ENCODE measurements at regions not wholly inside any gene's neighbourhood (a gene's known extent, or its start where the extent isn't known, plus 50 kb on each side); places are given as distances from the start of the nearest gene placed in this dataset.
"Not testable (repeated sequence)": the region's sequence is repeated elsewhere in the genome, so short reads cannot be mapped to it uniquely, and the experiment has no call there.

DNA sequence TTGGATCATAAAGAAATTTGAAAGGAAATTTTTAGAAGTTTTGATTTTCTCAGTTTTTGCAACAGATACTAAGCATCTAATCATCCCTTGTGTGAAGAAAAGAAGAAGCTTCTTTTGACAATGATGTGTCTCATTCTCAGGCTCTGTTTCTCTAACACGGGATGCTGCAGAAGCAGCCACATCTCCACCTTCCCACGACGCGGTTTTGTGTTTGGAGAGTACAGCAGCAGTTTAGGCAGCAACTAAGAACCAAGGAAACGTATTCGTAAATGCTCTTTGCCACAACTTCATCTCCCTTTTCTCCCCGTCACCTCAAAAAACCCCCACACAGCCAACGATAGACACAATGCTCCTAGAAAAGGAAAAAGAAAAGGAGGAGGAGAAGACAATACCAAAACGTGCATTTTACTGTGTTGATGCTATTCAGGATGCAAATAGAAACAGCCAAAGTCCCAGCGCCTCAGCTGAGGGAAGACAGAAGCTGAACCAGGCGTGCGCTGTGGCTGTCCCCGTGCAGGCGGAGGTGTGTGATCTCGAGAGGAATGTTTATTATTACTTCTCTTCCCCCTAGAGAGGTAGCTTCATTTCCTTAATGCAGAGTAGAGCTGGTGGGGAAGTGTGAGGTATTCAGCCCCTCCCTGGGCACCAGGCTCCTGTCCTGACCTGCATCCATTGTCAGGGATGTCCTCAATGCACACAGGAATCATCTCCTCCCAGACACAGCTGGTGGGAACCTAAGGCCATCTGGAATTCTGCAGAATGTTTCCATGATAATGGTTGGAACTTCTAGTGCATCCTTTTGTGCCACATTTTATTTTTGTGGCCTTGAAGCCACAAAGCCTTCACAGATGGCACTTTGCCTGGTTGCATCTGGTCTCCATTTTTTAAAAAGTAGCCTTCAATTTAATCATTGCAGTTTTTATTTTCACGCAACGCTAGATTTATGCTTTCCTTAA, 174.6 kb upstream of the KLF6 start:
- peaks cover 12 to 33% of the 10 kb centered on the region in 2 donors for H3K4me1 ChIP-seq (ENCODE audit: control insufficient read depth in 2 of 2, insufficient read depth in 2 of 2, low read length in 2 of 2)
- H3K9me3 ChIP-seq (ENCODE audit: control insufficient read depth in 2 of 3, low read length in 3 of 3): no peaks in the 10 kb centered on the region
- CTCF ChIA-PET: interaction anchor here (1.5 kb wide), 1 partner anchor 23 kb away, joined by 3 read pairs; no protein-coding TSS in a partner anchor
- H3K27ac ChIP-seq (ENCODE audit: low read depth, low read length): no peak overlapping the region
- no peaks in the 10 kb centered on the region for H3K36me3 ChIP-seq (ENCODE audit: control insufficient read depth in 2 of 3, insufficient read depth in 3 of 3, low read length in 3 of 3)
- H3K27me3 ChIP-seq (ENCODE audit: control insufficient read depth in 2 of 2, insufficient read depth in 2 of 2, low read length in 2 of 2): no peaks in the 10 kb centered on the region
- intact Hi-C loops (cut with micrococcal nuclease): no loop called here
- Mint-ChIP-seq H3K27ac (peak overlapping the region in 4 of 9 donors; percentile 4 to 48 (median 32)), H3K27me3 (no peaks in the 10 kb centered on the region), H3K36me3 (peaks cover 0 to 4% (median 0%) of the 10 kb centered on the region in 5 donors), H3K9me3 (peaks cover 0 to 2% (median 0%) of the 10 kb centered on the region in 11 donors), H3K4me3 (peak overlapping the region in 4 of 10 donors; percentile 2 to 59 (median 28)), H3K4me1 (peaks cover 12 to 41% (median 18%) of the 10 kb centered on the region in 7 donors)
- POLR2A ChIA-PET: interaction anchor here (0.6 to 2.2 kb wide), 8 partner anchors 10 to 425 kb away, joined by 3 to 25 read pairs (median 6); partner anchors contain the start of gene KLF6
- H3K4me3 ChIP-seq (ENCODE audit: low read length): no peak overlapping the region
- ATAC-seq (no peak), DNase-seq (no peak)

DNA sequence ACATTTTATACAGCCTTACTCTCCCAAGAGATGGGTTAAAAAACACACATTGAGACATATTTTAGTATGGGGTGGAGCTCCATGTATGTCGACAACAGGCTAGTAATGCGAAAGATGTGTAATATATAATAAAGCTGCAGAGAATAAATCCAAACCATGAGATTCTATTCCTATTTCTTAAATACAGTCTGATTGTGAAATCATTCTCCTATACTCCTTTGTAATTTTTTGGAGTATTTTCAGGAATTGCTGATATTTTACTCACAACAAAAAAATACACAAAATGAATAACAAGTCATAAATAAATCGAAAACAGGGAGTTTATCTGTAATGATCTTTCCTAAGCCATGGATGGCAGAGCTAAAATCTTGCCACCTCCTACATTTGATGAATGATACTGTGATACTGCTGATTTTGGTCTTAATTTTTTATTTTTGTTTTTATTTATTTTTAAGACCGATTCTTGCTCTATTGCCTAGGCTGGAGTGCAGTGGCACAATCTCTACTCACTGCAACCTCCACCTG, 173.5 kb upstream of the KLF6 start:
- Mint-ChIP-seq H3K36me3 (peaks cover 0 to 6% (median 0%) of the 10 kb centered on the region in 5 donors), H3K27me3 (no peaks in the 10 kb centered on the region), H3K4me1 (peaks cover 12 to 35% (median 18%) of the 10 kb centered on the region in 7 donors), H3K4me3 (no peak overlapping the region), H3K27ac (no peak overlapping the region), H3K9me3 (peaks cover 0 to 7% (median 0%) of the 10 kb centered on the region in 11 donors)
- Histone ChIP-seq H3K27me3 (ENCODE audit: control insufficient read depth in 2 of 2, insufficient read depth in 2 of 2, low read length in 2 of 2) (no peaks in the 10 kb centered on the region), H3K9me3 (ENCODE audit: control insufficient read depth in 2 of 3, low read length in 3 of 3) (no peaks in the 10 kb centered on the region), H3K4me3 (ENCODE audit: low read length) (no peak overlapping the region), H3K36me3 (ENCODE audit: control insufficient read depth in 2 of 3, insufficient read depth in 3 of 3, low read length in 3 of 3) (no peaks in the 10 kb centered on the region), H3K4me1 (ENCODE audit: control insufficient read depth in 2 of 2, insufficient read depth in 2 of 2, low read length in 2 of 2) (peaks cover 12 to 33% of the 10 kb centered on the region in 2 donors), H3K27ac (ENCODE audit: low read depth, low read length) (no peak overlapping the region)
- CTCF ChIA-PET: interaction anchor here (0.5 kb wide), 1 partner anchor 122 kb away, joined by 3 read pairs; no protein-coding TSS in a partner anchor
- intact Hi-C loops (cut with micrococcal nuclease): no loop called here
- ATAC-seq (no peak), DNase-seq (no peak)
- POLR2A ChIA-PET: interaction anchor here (1.0 kb wide), 2 partner anchors 11 to 197 kb away, joined by 3 read pairs; no protein-coding TSS in a partner anchor

DNA sequence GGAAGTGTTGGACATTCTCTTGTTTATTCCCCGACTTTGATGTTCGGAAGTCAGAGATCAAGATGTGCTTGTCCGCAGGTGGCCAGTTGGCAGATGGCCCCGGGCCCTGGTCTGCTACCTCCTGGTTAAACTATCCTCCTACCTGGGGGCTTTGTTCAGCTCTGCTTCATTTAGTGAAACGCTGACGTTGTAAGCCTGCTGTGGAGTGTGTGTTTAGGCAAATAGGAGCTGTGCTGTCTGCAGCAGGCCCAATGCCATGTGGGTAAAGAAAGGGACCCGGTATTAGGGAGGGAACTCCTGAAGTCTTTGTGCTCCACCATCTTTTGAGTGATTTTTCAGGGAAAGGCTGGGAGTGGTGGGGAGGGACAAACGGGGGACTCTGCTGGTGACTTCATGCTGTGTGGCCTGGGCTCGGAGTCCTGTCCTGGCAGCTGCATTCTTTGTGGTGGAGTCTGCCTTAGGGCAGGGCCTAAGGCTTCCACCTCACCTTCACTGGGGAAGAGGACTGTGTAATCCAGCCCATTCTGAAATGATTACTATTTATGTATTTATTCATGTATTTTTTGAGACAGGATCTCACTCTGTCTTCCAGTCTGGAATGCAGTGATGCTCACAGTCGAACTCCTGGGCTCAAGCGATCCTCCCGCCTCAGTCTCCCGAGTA, 171.1 kb upstream of the KLF6 start:
- intact Hi-C loops (cut with micrococcal nuclease): no loop called here
- H3K27ac ChIP-seq (ENCODE audit: low read depth, low read length): no peak overlapping the region
- Mint-ChIP-seq H3K9me3 (peaks cover 0 to 7% (median 0%) of the 10 kb centered on the region in 11 donors), H3K4me1 (peaks cover 6 to 22% (median 12%) of the 10 kb centered on the region in 7 donors), H3K36me3 (peaks cover 0 to 8% (median 0%) of the 10 kb centered on the region in 5 donors), H3K27ac (peak overlapping the region in 1 of 9 donors; percentile 15), H3K4me3 (no peak overlapping the region), H3K27me3 (no peaks in the 10 kb centered on the region)
- no peaks in the 10 kb centered on the region for H3K27me3 ChIP-seq (ENCODE audit: control insufficient read depth in 2 of 2, insufficient read depth in 2 of 2, low read length in 2 of 2)
- no peak overlapping the region for H3K4me3 ChIP-seq (ENCODE audit: low read length)
- ATAC-seq (no peak), DNase-seq (no peak)
- ChIA-PET POLR2A (interaction anchor here (1.1 to 4.0 kb wide), 2 partner anchors 171 to 172 kb away, joined by 4 to 11 read pairs; partner anchors contain the start of gene KLF6), CTCF (interaction anchor here (0.5 kb wide), 1 partner anchor 626 kb away, joined by 4 read pairs; no protein-coding TSS in a partner anchor)
- H3K9me3 ChIP-seq (ENCODE audit: control insufficient read depth in 2 of 3, low read length in 3 of 3): no peaks in the 10 kb centered on the region
- H3K36me3 ChIP-seq (ENCODE audit: control insufficient read depth in 2 of 3, insufficient read depth in 3 of 3, low read length in 3 of 3): no peaks in the 10 kb centered on the region
- H3K4me1 ChIP-seq (ENCODE audit: control insufficient read depth in 2 of 2, insufficient read depth in 2 of 2, low read length in 2 of 2): peaks cover 9 to 19% of the 10 kb centered on the region in 2 donors

DNA sequence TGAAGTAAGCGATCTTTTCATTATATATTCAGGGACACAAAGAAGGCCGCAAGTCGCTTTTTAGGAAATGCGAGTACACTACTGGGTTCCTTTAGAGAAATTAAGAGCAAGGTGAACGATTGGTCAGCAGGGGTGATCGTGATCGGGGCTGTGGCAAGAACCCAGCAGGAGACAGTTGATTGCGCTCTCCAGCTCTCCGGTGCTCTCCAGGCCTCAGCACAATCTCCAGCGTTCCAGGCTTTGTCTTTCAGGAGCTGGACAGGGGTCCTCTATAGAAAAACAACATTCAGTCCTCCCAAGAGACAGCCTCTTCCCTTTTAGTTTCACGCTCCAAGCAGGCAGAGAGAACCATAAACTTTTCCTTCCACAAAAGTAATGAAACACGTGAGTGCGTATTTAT, 170.5 kb upstream of the KLF6 start:
- ATAC-seq (no peak), DNase-seq (no peak)
- Histone ChIP-seq H3K27me3 (ENCODE audit: control insufficient read depth in 2 of 2, insufficient read depth in 2 of 2, low read length in 2 of 2) (no peaks in the 10 kb centered on the region), H3K27ac (ENCODE audit: low read depth, low read length) (no peak overlapping the region), H3K4me1 (ENCODE audit: control insufficient read depth in 2 of 2, insufficient read depth in 2 of 2, low read length in 2 of 2) (peaks cover 9 to 19% of the 10 kb centered on the region in 2 donors), H3K36me3 (ENCODE audit: control insufficient read depth in 2 of 3, insufficient read depth in 3 of 3, low read length in 3 of 3) (no peaks in the 10 kb centered on the region), H3K9me3 (ENCODE audit: control insufficient read depth in 2 of 3, low read length in 3 of 3) (no peaks in the 10 kb centered on the region), H3K4me3 (ENCODE audit: low read length) (no peak overlapping the region)
- Mint-ChIP-seq H3K27ac (peak overlapping the region in 1 of 9 donors; percentile 15), H3K9me3 (peaks cover 0 to 7% (median 0%) of the 10 kb centered on the region in 11 donors), H3K4me1 (peaks cover 2 to 17% (median 8%) of the 10 kb centered on the region in 7 donors), H3K4me3 (no peak overlapping the region), H3K36me3 (peaks cover 0 to 8% (median 0%) of the 10 kb centered on the region in 5 donors), H3K27me3 (no peaks in the 10 kb centered on the region)
- ChIA-PET CTCF (interaction anchor here (0.9 to 1.5 kb wide), 2 partner anchors 11 to 171 kb away, joined by 3 to 4 read pairs; partner anchors contain the start of gene KLF6), POLR2A (interaction anchor here (1.1 to 4.0 kb wide), 2 partner anchors 170 to 172 kb away, joined by 4 to 11 read pairs; partner anchors contain the start of gene KLF6)
- intact Hi-C loops (cut with micrococcal nuclease): no loop called here

DNA sequence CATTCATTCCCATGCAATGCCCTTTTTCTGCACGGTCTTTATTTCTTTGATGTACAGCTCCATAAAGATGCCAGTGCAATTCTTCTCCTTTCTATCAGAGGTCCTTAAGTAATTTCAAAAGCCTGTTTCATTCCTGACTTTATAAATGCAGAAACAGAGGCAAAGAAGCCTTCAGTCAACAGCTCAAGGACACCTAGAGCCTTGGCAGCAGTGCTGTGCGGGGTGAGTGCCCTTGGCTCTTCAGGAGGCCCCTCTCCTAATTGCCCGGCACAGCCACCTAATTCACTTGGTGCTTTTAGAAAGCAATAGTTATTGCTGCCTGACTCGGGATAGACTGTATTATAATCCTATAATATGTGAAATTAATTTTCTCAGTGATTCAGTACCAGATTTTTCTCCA, 169.6 kb upstream of the KLF6 start:
- Histone ChIP-seq H3K36me3 (ENCODE audit: control insufficient read depth in 2 of 3, insufficient read depth in 3 of 3, low read length in 3 of 3) (no peaks in the 10 kb centered on the region), H3K27ac (ENCODE audit: low read depth, low read length) (no peak overlapping the region), H3K4me3 (ENCODE audit: low read length) (no peak overlapping the region), H3K4me1 (ENCODE audit: control insufficient read depth in 2 of 2, insufficient read depth in 2 of 2, low read length in 2 of 2) (peaks cover 11 to 19% of the 10 kb centered on the region in 2 donors), H3K9me3 (ENCODE audit: control insufficient read depth in 2 of 3, low read length in 3 of 3) (no peaks in the 10 kb centered on the region), H3K27me3 (ENCODE audit: control insufficient read depth in 2 of 2, insufficient read depth in 2 of 2, low read length in 2 of 2) (no peaks in the 10 kb centered on the region)
- no peak for ATAC-seq
- peaks cover 0 to 7% (median 0%) of the 10 kb centered on the region in 11 donors for H3K9me3 Mint-ChIP-seq
- H3K27ac Mint-ChIP-seq: peak overlapping the region in 1 of 9 donors; percentile 28
- H3K27me3 Mint-ChIP-seq: no peaks in the 10 kb centered on the region
- intact Hi-C loops (cut with micrococcal nuclease): no loop called here
- peaks cover 5 to 21% (median 14%) of the 10 kb centered on the region in 7 donors for H3K4me1 Mint-ChIP-seq
- POLR2A ChIA-PET: interaction anchor here (4.0 kb wide), 1 partner anchor 169 kb away, joined by 11 read pairs; the partner anchor contains the start of gene KLF6
- no peak for DNase-seq
- CTCF ChIA-PET: interaction anchor here (0.9 to 1.5 kb wide), 3 partner anchors 12 to 170 kb away, joined by 3 to 4 read pairs (median 3); partner anchors contain the start of gene KLF6
- peaks cover 0 to 11% (median 0%) of the 10 kb centered on the region in 5 donors for H3K36me3 Mint-ChIP-seq
- no peak overlapping the region for H3K4me3 Mint-ChIP-seq

DNA sequence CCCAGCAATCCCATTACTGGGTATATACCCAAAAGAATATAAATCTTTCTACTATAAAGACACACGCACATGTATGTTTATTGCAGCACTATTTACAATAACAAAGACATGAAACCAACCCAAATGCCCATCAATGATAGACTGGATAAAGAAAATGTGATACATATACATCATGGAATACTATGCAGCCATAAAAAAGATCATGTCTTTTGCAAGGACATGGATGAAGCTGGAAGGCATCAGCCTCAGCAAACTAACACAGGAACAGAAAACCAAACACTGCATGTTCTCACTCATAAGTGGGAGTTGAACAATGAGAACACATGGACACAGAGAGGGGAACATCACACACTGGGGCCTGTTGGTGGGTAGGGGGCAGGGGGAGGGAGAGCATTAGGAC, 169.0 kb upstream of the KLF6 start:
- H3K36me3 ChIP-seq (ENCODE audit: control insufficient read depth in 2 of 3, insufficient read depth in 3 of 3, low read length in 3 of 3); intact Hi-C loops (cut with micrococcal nuclease); H3K27me3 ChIP-seq (ENCODE audit: control insufficient read depth in 2 of 2, insufficient read depth in 2 of 2, low read length in 2 of 2); H3K4me3 ChIP-seq (ENCODE audit: low read length); H3K27me3 Mint-ChIP-seq; H3K27ac Mint-ChIP-seq; H3K27ac ChIP-seq (ENCODE audit: low read depth, low read length); H3K9me3 ChIP-seq (ENCODE audit: control insufficient read depth in 2 of 3, low read length in 3 of 3); H3K9me3 Mint-ChIP-seq; DNase-seq; ATAC-seq; H3K4me3 Mint-ChIP-seq: not testable (repeated sequence)
- Mint-ChIP-seq H3K36me3 (peaks cover 0 to 12% (median 0%) of the 10 kb centered on the region in 5 donors), H3K4me1 (peaks cover 4 to 23% (median 16%) of the 10 kb centered on the region in 7 donors)
- H3K4me1 ChIP-seq (ENCODE audit: control insufficient read depth in 2 of 2, insufficient read depth in 2 of 2, low read length in 2 of 2): peaks cover 12 to 24% of the 10 kb centered on the region in 2 donors
- POLR2A ChIA-PET: interaction anchor here (0.8 to 4.0 kb wide), 3 partner anchors 14 to 169 kb away, joined by 3 to 11 read pairs (median 3); partner anchors contain the start of gene KLF6
- CTCF ChIA-PET: interaction anchor here (1.2 to 1.5 kb wide), 2 partner anchors 12 to 18 kb away, joined by 3 read pairs; no protein-coding TSS in a partner anchor

All from naive thymus-derived CD4-positive, alpha-beta T cell (primary cell).